Karpas-422 (cell line): ENCODE measurements at regions not wholly inside any gene's neighbourhood (a gene's known extent, or its start where the extent isn't known, plus 50 kb on each side); places are given as distances from the start of the nearest gene placed in this dataset.

ENCODE experiments used
- DNase-seq: peaks from one replicate; pipeline ENCODE4 v3.0.0-alpha.2; 2015
- H2AFZ ChIP-seq: fragments of 200-600 bp; sonication (generic); 2 replicates; pipeline ENCODE4 v1.6.1; 2014; ENCODE audit warnings: antibody characterized with exemption, low read length, mixed read lengths
- H3K27ac ChIP-seq: fragments of 200-600 bp; sonication (generic); 2 replicates; pipeline ENCODE4 v1.5.1; 2014; ENCODE audit warnings: mild to moderate bottlenecking, low read length, moderate library complexity
- H3K27me3 ChIP-seq: fragments of 200-600 bp; sonication (generic); 2 replicates; pipeline ENCODE4 v1.6.1; 2014; ENCODE audit warnings: low read length, mixed read lengths
- H3K36me3 ChIP-seq: fragments of 200-600 bp; sonication (generic); 2 replicates; pipeline ENCODE4 v1.6.1; 2014; ENCODE audit warnings: low read length, mixed read lengths; ENCODE audit not compliant: insufficient read depth
- H3K4me1 ChIP-seq: fragments of 200-600 bp; sonication (generic); 2 replicates; pipeline ENCODE4 v1.6.1; 2014; ENCODE audit warnings: mild to moderate bottlenecking, low read length, mixed read lengths
- H3K4me2 ChIP-seq: fragments of 200-600 bp; sonication (generic); 2 replicates; pipeline ENCODE4 v1.6.1; 2014; ENCODE audit warnings: low read length, low read depth, mild to moderate bottlenecking; ENCODE audit not compliant: poor library complexity, severe bottlenecking
- H3K4me3 ChIP-seq: fragments of 200-600 bp; sonication (generic); 2 replicates; pipeline ENCODE4 v1.5.1; 2014; ENCODE audit warnings: mild to moderate bottlenecking, antibody characterized with exemption, low read length, mixed read lengths
- H3K79me2 ChIP-seq: fragments of 200-600 bp; sonication (generic); 2 replicates; pipeline ENCODE4 v1.6.1; 2014; ENCODE audit warnings: mild to moderate bottlenecking, low read length, mixed read lengths
- H3K9ac ChIP-seq: fragments of 200-600 bp; sonication (generic); 2 replicates; pipeline ENCODE4 v1.6.0; 2014; ENCODE audit warnings: low read length
- H3K9me2 ChIP-seq: fragments of 200-600 bp; sonication (generic), shearing (Covaris generic); replicated peaks from 2 replicates; pipeline ENCODE4 v1.6.0; 2014; ENCODE audit warnings: mild to moderate bottlenecking, low read length, moderate library complexity; ENCODE audit not compliant: insufficient read depth
- H3K9me3 ChIP-seq: fragments of 300-700, 200-600 bp; sonication (generic); 2 replicates; pipeline ENCODE4 v1.6.1; 2014; ENCODE audit warnings: low read length, mixed read lengths
- H4K20me1 ChIP-seq: fragments of 200-600 bp; sonication (generic); 2 replicates; pipeline ENCODE4 v1.6.1; 2014; ENCODE audit warnings: mild to moderate bottlenecking, antibody characterized with exemption, low read length, low read depth; ENCODE audit not compliant: insufficient read depth

- no peak overlapping the region for H2AFZ ChIP-seq
- H3K4me3 ChIP-seq = no peak overlapping the region
- H3K36me3 ChIP-seq = no peaks in the 10 kb centered on the region
- H3K4me1 ChIP-seq = peaks cover 11% of the 10 kb centered on the region
- no peaks in the 10 kb centered on the region for H3K27me3 ChIP-seq
- H4K20me1 ChIP-seq = no peaks in the 10 kb centered on the region
- no peak for DNase-seq
- no peak overlapping the region for H3K27ac ChIP-seq
- no peak overlapping the region for H3K4me2 ChIP-seq
- no peaks in the 10 kb centered on the region for H3K9me3 ChIP-seq
- H3K9ac ChIP-seq = no peak overlapping the region
- H3K79me2 ChIP-seq = no peaks in the 10 kb centered on the region
- H3K9me2 ChIP-seq = no peaks in the 10 kb centered on the region
Observed at GRCh38 chr9:26748449-26749058, 144.0 kb downstream of the CAAP1 start.

GRCh38 chr9:26747611-26748010, 145.0 kb downstream of the CAAP1 start:
- Histone ChIP-seq H3K9me3 (no peaks in the 10 kb centered on the region), H3K27ac (no peak overlapping the region), H3K9me2 (no peaks in the 10 kb centered on the region), H3K4me2 (no peak overlapping the region), H2AFZ (no peak overlapping the region), H4K20me1 (no peaks in the 10 kb centered on the region), H3K4me3 (no peak overlapping the region), H3K36me3 (no peaks in the 10 kb centered on the region), H3K79me2 (no peaks in the 10 kb centered on the region), H3K9ac (no peak overlapping the region), H3K27me3 (no peaks in the 10 kb centered on the region), H3K4me1 (peaks cover 19% of the 10 kb centered on the region)
- no peak for DNase-seq

- no peak overlapping the region for H3K4me2 ChIP-seq
- peaks cover 20% of the 10 kb centered on the region for H3K4me1 ChIP-seq
- H3K36me3 ChIP-seq = no peaks in the 10 kb centered on the region
- no peak for DNase-seq
- no peak overlapping the region for H3K4me3 ChIP-seq
- H3K27ac ChIP-seq = no peak overlapping the region
- peak overlapping the region; percentile 62; the same call in 1 of the 2 replicates for H2AFZ ChIP-seq
- H3K9ac ChIP-seq = no peak overlapping the region
- H3K9me2 ChIP-seq = no peaks in the 10 kb centered on the region
- H3K79me2 ChIP-seq = no peaks in the 10 kb centered on the region
- no peaks in the 10 kb centered on the region; the same call in 1 of the 2 replicates for H3K27me3 ChIP-seq
- H3K9me3 ChIP-seq = no peaks in the 10 kb centered on the region
- no peaks in the 10 kb centered on the region for H4K20me1 ChIP-seq
Observed at GRCh38 chr9:26746357-26747072, 146.1 kb downstream of the CAAP1 start.

- no peaks in the 10 kb centered on the region for H3K9me3 ChIP-seq
Observed at GRCh38 chr9:26745111-26745510, 147.5 kb downstream of the CAAP1 start.

GRCh38 chr9:26744191-26744965, 148.2 kb downstream of the CAAP1 start:
- peak; percentile 77 for DNase-seq
- no peak overlapping the region for H3K4me3 ChIP-seq
- no peaks in the 10 kb centered on the region for H3K79me2 ChIP-seq
- no peaks in the 10 kb centered on the region for H3K9me2 ChIP-seq
- H4K20me1 ChIP-seq = no peaks in the 10 kb centered on the region
- peaks cover 20% of the 10 kb centered on the region for H3K4me1 ChIP-seq
- no peak overlapping the region for H3K9ac ChIP-seq
- no peaks in the 10 kb centered on the region; the same call in 1 of the 2 replicates for H3K27me3 ChIP-seq
- H3K4me2 ChIP-seq = no peak overlapping the region
- no peak overlapping the region for H2AFZ ChIP-seq
- no peaks in the 10 kb centered on the region for H3K9me3 ChIP-seq
- no peaks in the 10 kb centered on the region for H3K36me3 ChIP-seq
- H3K27ac ChIP-seq = no peak overlapping the region

More at GRCh38 chr9:26745111-26745510, 147.5 kb downstream of the CAAP1 start:
- Histone ChIP-seq H3K36me3 (no peaks in the 10 kb centered on the region), H3K27ac (no peak overlapping the region), H3K79me2 (no peaks in the 10 kb centered on the region), H3K4me3 (no peak overlapping the region), H3K4me2 (no peak overlapping the region), H4K20me1 (no peaks in the 10 kb centered on the region), H3K27me3 (no peaks in the 10 kb centered on the region; the same call in 1 of the 2 replicates), H3K4me1 (peaks cover 20% of the 10 kb centered on the region), H2AFZ (no peak overlapping the region), H3K9ac (no peak overlapping the region), H3K9me2 (no peaks in the 10 kb centered on the region)
- DNase-seq = no peak

- H3K27me3 ChIP-seq = no peaks in the 10 kb centered on the region; the same call in none of the 2 replicates
- H3K27ac ChIP-seq = no peak overlapping the region
- no peaks in the 10 kb centered on the region for H3K79me2 ChIP-seq
- no peak overlapping the region for H2AFZ ChIP-seq
- no peaks in the 10 kb centered on the region; the same call in 1 of the 2 replicates for H3K36me3 ChIP-seq
- H3K9me2 ChIP-seq = no peaks in the 10 kb centered on the region
- H3K4me2 ChIP-seq = no peak overlapping the region
- no peaks in the 10 kb centered on the region for H3K9me3 ChIP-seq
- no peak overlapping the region for H3K9ac ChIP-seq
- H3K4me3 ChIP-seq = no peak overlapping the region
- DNase-seq = no peak
- H3K4me1 ChIP-seq = peaks cover 20% of the 10 kb centered on the region
- no peaks in the 10 kb centered on the region for H4K20me1 ChIP-seq
Observed at GRCh38 chr9:26742828-26743476, 149.7 kb downstream of the CAAP1 start.

- Histone ChIP-seq H3K27ac (no peak overlapping the region), H3K79me2 (no peaks in the 10 kb centered on the region), H3K36me3 (no peaks in the 10 kb centered on the region; the same call in 1 of the 2 replicates), H3K9ac (no peak overlapping the region), H3K27me3 (no peaks in the 10 kb centered on the region; the same call in 1 of the 2 replicates), H3K4me3 (no peak overlapping the region), H3K9me3 (no peaks in the 10 kb centered on the region), H4K20me1 (no peaks in the 10 kb centered on the region), H3K4me2 (no peak overlapping the region), H2AFZ (no peak overlapping the region), H3K9me2 (no peaks in the 10 kb centered on the region), H3K4me1 (no peaks in the 10 kb centered on the region)
- no peak for DNase-seq
Observed at GRCh38 chr9:26735160-26735559, 157.4 kb downstream of the CAAP1 start.

GRCh38 chr9:26729187-26729586, 163.4 kb downstream of the CAAP1 start:
- Histone ChIP-seq H3K9me3 (no peaks in the 10 kb centered on the region), H3K9me2 (no peaks in the 10 kb centered on the region), H3K27ac (no peak overlapping the region), H3K36me3 (no peaks in the 10 kb centered on the region), H4K20me1 (no peaks in the 10 kb centered on the region), H3K9ac (no peak overlapping the region), H3K27me3 (no peaks in the 10 kb centered on the region), H3K4me1 (no peaks in the 10 kb centered on the region), H3K4me3 (no peak overlapping the region), H3K79me2 (no peaks in the 10 kb centered on the region), H2AFZ (no peak overlapping the region), H3K4me2 (no peak overlapping the region)
- no peak for DNase-seq
